Esophagus muscularis mucosa (tissue), 4 donors: ENCODE measurements at regions not wholly inside any gene's neighbourhood (a gene's known extent, or its start where the extent isn't known, plus 50 kb on each side); places are given as distances from the start of the nearest gene placed in this dataset.

ENCODE experiments used
- DNase-seq: peaks from one replicate; pipeline ENCODE4 v3.0.0-alpha.2; 2017; ENCODE audit errors: extremely low spot score
- H3K27ac ChIP-seq, 4 donors: fragments of 200-600 bp; sonication (generic); replicated peaks in 1 of 4; 1 replicate in 3 of 4; 2 replicates in 1 of 4; pipeline ENCODE4 v1.5.1; 2016 to 2019; ENCODE audit warnings: mild to moderate bottlenecking in 1 of 4
- H3K27me3 ChIP-seq, 4 donors: fragments of 200-600 bp; sonication (generic); one replicate each; pipeline versions ENCODE4 v1.5.1 to v1.6.0; 2016 to 2019
- H3K36me3 ChIP-seq, 4 donors: fragments of 200-600 bp; sonication (generic); one replicate each; pipeline ENCODE4 v1.5.1; 2016 to 2019
- H3K4me1 ChIP-seq, 4 donors: fragments of 200-600 bp; sonication (generic); one replicate each; pipeline ENCODE4 v1.5.1; 2016 to 2019
- H3K4me3 ChIP-seq, 4 donors: fragments of 200-600 bp; sonication (generic); 1 replicate in 2 of 4; 2 replicates in 2 of 4; pipeline ENCODE4 v1.5.1; 2016 to 2019; ENCODE audit warnings: mild to moderate bottlenecking in 4 of 4, moderate library complexity in 1 of 4
- H3K9me3 ChIP-seq, 4 donors: fragments of 200-600 bp; sonication (generic); 1 replicate in 3 of 4; 2 replicates in 1 of 4; pipeline ENCODE4 v1.5.1; 2016 to 2019
- EP300 ChIP-seq: sonication (generic); formaldehyde crosslinking; IDR thresholded peaks from one replicate; pipeline ENCODE4 v1.6.1; 2017; ENCODE audit warnings: antibody characterized with exemption
- POLR2A ChIP-seq: fragments of 450-650 bp; IDR thresholded peaks from one replicate; pipeline ENCODE4 v1.6.1; 2017; ENCODE audit warnings: antibody characterized with exemption, moderate library complexity, mild to moderate bottlenecking, low read depth
- POLR2AphosphoS5 ChIP-seq, 2 donors: sonication (generic); formaldehyde crosslinking; IDR thresholded peaks; one replicate each; pipeline ENCODE4 v1.6.1; 2017; ENCODE audit warnings: antibody characterized with exemption in 2 of 2
- WGBS: methylation state at CpG from one replicate; pipeline ENCODE4 v1.1.5; 2018; 5-methylcytosine and 5-hydroxymethylcytosine counted together
- intact Hi-C: fragments of 100-400 bp; cut with DNase I; formaldehyde crosslinking; loops from one replicate; pipeline ENCODE4 v1.15.1; 2023
- TF ChIP-seq, protein P1 (sequence below), 3 experiments: fragments of 200-600 bp in 2 of 3; fragments of 450-650 bp in 1 of 3; sonication (generic) in 2 of 3; IDR thresholded peaks; one replicate each; pipeline ENCODE4 v1.5.1; 2017 to 2019; ENCODE audit warnings: antibody characterized with exemption in 3 of 3, mild to moderate bottlenecking in 2 of 3, moderate library complexity in 1 of 3

GRCh38 chr13:80663788-80664187, 322.9 kb upstream of the SPRY2 start:
- DNase-seq: no peak
- H3K36me3 ChIP-seq: no peaks in the 10 kb centered on the region
- H3K4me3 ChIP-seq: no peak overlapping the region
- no peaks in the 10 kb centered on the region for H3K4me1 ChIP-seq
- no peaks in the 10 kb centered on the region for H3K27me3 ChIP-seq
- WGBS: 93% methylated on average over 1 of the region's 1 CpG
- TF ChIP-seq EP300: no peak
- TF ChIP-seq, protein P1, sequence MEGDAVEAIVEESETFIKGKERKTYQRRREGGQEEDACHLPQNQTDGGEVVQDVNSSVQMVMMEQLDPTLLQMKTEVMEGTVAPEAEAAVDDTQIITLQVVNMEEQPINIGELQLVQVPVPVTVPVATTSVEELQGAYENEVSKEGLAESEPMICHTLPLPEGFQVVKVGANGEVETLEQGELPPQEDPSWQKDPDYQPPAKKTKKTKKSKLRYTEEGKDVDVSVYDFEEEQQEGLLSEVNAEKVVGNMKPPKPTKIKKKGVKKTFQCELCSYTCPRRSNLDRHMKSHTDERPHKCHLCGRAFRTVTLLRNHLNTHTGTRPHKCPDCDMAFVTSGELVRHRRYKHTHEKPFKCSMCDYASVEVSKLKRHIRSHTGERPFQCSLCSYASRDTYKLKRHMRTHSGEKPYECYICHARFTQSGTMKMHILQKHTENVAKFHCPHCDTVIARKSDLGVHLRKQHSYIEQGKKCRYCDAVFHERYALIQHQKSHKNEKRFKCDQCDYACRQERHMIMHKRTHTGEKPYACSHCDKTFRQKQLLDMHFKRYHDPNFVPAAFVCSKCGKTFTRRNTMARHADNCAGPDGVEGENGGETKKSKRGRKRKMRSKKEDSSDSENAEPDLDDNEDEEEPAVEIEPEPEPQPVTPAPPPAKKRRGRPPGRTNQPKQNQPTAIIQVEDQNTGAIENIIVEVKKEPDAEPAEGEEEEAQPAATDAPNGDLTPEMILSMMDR (IDR thresholded peaks at IDR 0.05): no peak
- TF ChIP-seq POLR2A: no peak
- no peak for TF ChIP-seq POLR2AphosphoS5 (IDR thresholded peaks at IDR 0.05)
- no peak overlapping the region for H3K27ac ChIP-seq
- H3K9me3 ChIP-seq: peaks cover 0 to 6% (median 0%) of the 10 kb centered on the region in 4 donors
- intact Hi-C loops: no loop called here

DNA sequence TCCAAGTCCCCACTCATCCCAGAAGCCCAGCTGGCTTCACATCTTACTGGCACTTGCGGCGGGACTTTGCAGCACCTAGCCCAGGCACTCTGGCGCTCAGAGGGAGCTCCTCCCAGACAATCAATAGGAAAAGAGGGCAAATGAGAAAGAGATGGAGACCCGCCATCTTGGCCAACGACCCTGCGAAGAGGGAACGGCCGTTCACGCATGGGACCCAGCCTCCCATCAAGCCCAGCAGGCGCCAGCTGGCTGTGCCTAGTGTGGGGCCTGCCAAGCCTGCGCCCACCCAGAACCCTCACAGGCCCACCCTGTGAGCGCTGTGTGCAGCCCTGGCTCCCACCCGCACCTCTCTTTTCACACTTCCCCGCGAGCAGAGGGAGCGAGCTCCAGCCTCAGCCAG, 317.8 kb upstream of the SPRY2 start:
- intact Hi-C loops: no loop called here
- 90% methylated on average over 16 of the region's 16 CpGs for WGBS
- no peaks in the 10 kb centered on the region for H3K4me1 ChIP-seq

GRCh38 chr13:80656512-80656904, 315.6 kb upstream of the SPRY2 start:
- peaks cover 0 to 5% (median 0%) of the 10 kb centered on the region in 4 donors for H3K27me3 ChIP-seq
- no peak overlapping the region for H3K27ac ChIP-seq
- intact Hi-C loops: no loop called here
- no peak for DNase-seq
- no peak overlapping the region for H3K4me3 ChIP-seq
- H3K9me3 ChIP-seq: no peaks in the 10 kb centered on the region
- TF ChIP-seq, protein P1 (IDR thresholded peaks at IDR 0.05): no peak
- TF ChIP-seq EP300: no peak
- TF ChIP-seq POLR2AphosphoS5 (IDR thresholded peaks at IDR 0.05): no peak
- no peak for TF ChIP-seq POLR2A
- WGBS: 96% methylated on average over 2 of the region's 2 CpGs
- H3K36me3 ChIP-seq: no peaks in the 10 kb centered on the region
- H3K4me1 ChIP-seq: no peaks in the 10 kb centered on the region

More for the DNA sequence above, 317.8 kb upstream of the SPRY2 start:
- no peak for TF ChIP-seq EP300
- TF ChIP-seq, protein P1 (IDR thresholded peaks at IDR 0.05): no peak
- TF ChIP-seq POLR2A: no peak
- TF ChIP-seq POLR2AphosphoS5 (IDR thresholded peaks at IDR 0.05): no peak
- H3K27me3 ChIP-seq: peaks cover 0 to 5% (median 0%) of the 10 kb centered on the region in 4 donors
- DNase-seq: no peak
- H3K27ac ChIP-seq: no peak overlapping the region
- peaks cover 0 to 4% (median 0%) of the 10 kb centered on the region in 4 donors for H3K9me3 ChIP-seq
- no peak overlapping the region for H3K4me3 ChIP-seq
- no peaks in the 10 kb centered on the region for H3K36me3 ChIP-seq

DNA sequence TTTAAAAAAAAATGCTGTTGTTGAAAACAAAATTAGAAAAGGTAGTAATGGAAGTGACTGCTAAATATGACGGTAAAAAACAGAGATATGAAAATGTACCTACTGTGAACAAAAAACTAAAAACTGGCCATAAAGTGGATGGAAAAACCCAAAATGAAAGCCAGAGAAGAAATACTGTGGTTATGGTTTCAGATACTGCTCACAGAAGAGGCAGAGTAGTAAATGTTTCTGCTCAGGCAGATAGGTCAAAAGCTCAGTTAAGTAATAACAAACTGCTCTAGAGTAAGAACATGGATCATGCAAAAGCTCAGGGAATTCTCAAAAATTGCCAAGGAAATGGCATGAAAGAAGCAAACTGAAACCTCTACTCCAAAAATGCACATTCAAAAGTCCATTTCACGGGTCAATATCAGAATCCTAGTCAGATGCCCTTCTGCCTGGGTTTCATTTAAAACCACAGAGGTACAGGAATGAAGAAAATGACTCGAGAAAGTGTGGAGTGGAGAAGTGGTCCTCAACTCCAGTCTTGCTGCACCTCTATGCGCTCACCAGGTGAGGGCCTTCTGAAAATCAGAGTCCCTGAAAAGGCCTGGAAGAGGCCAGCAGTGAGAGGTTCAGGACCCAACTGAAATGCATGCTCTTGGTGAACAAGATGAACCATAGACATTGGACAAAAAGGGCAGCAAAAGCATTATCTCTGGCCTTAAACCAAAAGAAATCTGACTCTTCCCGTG, 315.0 kb upstream of the SPRY2 start:
- intact Hi-C loops: no loop called here
- 79% methylated on average over 5 of the region's 5 CpGs for WGBS
- Histone ChIP-seq H3K9me3 (no peaks in the 10 kb centered on the region), H3K27me3 (peaks cover 0 to 5% (median 0%) of the 10 kb centered on the region in 4 donors), H3K27ac (no peak overlapping the region), H3K4me3 (no peak overlapping the region), H3K4me1 (no peaks in the 10 kb centered on the region), H3K36me3 (no peaks in the 10 kb centered on the region)
- no peak for DNase-seq
- TF ChIP-seq POLR2A: no peak
- TF ChIP-seq, protein P1 (IDR thresholded peaks at IDR 0.05): no peak
- TF ChIP-seq EP300: no peak
- TF ChIP-seq POLR2AphosphoS5 (IDR thresholded peaks at IDR 0.05): no peak
